ENCODE measurements at regions not wholly inside any gene's neighbourhood (a gene's known extent, or its start where the extent isn't known, plus 50 kb on each side); places are given as distances from the start of the nearest gene placed in this dataset.

DNA sequence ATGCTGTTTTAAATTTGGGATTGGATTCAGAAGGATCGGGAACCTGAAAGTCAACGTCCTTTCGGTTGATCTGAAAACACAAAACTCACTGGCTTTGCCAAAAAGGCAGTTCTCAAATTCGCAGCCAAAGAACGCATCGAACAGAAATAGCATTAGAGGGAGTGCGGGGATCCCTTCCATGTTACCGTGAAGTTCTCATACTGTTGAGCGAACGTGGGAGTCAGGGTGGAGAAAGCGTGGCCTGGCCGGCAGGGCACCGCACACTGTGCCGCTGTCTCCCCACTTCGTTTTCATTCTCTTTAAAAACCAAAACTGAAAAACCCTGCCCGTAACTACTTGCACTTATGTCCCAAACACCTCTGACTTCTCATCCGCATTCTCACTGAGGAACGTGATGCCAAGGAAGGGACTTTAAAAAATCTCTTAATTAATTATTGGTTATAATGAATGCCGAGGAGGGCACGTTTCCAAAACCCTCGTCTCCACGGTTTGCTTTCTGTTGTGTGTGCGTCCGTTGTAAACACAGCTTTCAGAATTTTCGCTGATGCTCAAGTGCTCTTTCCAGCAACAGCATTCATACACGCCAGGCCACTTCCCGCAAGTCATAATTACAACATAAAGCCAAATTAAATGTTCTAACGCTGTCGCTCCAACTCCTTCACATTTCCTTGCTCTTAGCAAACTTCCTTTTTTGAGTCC lies 60.9 kb upstream of the TWIST2 start:
- Mint-ChIP-seq H3K9me3 (ENCODE audit: unreplicated experiment) (no peaks in the 10 kb centered on the region), H3K36me3 (ENCODE audit: low read depth, unreplicated experiment) (no peaks in the 10 kb centered on the region), H3K4me1 (ENCODE audit: unreplicated experiment) (no peaks in the 10 kb centered on the region), H3K4me3 (ENCODE audit: unreplicated experiment) (no peak overlapping the region), H3K27me3 (ENCODE audit: unreplicated experiment) (no peaks in the 10 kb centered on the region), H3K27ac (ENCODE audit: unreplicated experiment) (no peak overlapping the region)
- TF ChIP-seq, protein P1, sequence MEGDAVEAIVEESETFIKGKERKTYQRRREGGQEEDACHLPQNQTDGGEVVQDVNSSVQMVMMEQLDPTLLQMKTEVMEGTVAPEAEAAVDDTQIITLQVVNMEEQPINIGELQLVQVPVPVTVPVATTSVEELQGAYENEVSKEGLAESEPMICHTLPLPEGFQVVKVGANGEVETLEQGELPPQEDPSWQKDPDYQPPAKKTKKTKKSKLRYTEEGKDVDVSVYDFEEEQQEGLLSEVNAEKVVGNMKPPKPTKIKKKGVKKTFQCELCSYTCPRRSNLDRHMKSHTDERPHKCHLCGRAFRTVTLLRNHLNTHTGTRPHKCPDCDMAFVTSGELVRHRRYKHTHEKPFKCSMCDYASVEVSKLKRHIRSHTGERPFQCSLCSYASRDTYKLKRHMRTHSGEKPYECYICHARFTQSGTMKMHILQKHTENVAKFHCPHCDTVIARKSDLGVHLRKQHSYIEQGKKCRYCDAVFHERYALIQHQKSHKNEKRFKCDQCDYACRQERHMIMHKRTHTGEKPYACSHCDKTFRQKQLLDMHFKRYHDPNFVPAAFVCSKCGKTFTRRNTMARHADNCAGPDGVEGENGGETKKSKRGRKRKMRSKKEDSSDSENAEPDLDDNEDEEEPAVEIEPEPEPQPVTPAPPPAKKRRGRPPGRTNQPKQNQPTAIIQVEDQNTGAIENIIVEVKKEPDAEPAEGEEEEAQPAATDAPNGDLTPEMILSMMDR (IDR thresholded peaks at IDR 0.05; ENCODE audit: unreplicated experiment) = no peak
- no peak for DNase-seq (ENCODE audit: low spot score)

DNA sequence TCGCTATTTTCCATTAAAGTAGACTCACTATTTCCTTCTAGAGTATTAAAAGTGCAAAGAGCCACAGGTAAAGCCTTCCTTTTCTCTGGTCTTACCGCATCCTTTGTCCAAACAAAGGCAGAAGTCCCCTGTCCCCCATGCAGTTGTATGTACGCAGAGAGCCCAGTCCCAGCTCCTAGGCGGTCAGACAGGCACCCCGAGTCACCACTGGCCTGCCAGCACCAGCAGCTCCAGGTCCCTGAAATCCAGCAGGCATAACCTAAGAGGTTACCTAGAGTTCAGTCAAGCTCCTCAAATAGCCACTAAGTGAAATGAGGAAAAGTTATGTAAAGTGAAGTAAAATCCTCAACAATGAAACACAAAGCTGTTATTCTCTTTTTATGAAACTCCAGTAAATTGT lies 60.4 kb upstream of the TWIST2 start:
- Mint-ChIP-seq H3K36me3 (ENCODE audit: low read depth, unreplicated experiment) (no peaks in the 10 kb centered on the region), H3K4me1 (ENCODE audit: unreplicated experiment) (no peaks in the 10 kb centered on the region), H3K27ac (ENCODE audit: unreplicated experiment) (no peak overlapping the region), H3K4me3 (ENCODE audit: unreplicated experiment) (no peak overlapping the region), H3K9me3 (ENCODE audit: unreplicated experiment) (no peaks in the 10 kb centered on the region), H3K27me3 (ENCODE audit: unreplicated experiment) (peaks cover under 1% of the 10 kb centered on the region)
- TF ChIP-seq, protein P1 (IDR thresholded peaks at IDR 0.05; ENCODE audit: unreplicated experiment) = no peak
- DNase-seq (ENCODE audit: low spot score) = no peak

DNA sequence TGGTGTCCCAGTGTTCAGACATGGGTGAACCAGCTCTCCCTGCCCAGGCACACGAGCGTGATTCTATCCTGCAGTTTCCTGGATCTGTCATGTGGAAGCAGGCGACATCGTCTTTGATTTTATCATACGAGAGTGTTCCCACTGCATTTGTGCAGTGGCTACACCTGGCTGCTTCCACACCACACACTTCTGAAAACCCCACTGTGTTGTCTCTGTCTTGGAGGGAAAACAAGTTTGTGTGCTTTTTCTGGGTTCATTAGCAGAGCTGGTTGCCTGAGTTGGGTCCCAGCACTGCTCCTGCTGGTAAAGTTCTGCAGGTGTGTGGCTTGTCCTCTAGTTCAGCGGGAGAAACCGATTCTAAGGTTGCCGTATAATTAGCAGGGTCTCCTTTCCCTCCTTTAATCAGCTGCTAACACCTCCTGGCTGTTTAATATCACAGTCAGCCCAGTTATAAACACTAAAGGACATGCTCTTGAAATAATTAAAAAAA lies 58.5 kb upstream of the TWIST2 start:
- no peaks in the 10 kb centered on the region for H3K9me3 Mint-ChIP-seq (ENCODE audit: unreplicated experiment)
- DNase-seq (ENCODE audit: low spot score) = no peak
- TF ChIP-seq, protein P1 (IDR thresholded peaks at IDR 0.05; ENCODE audit: unreplicated experiment) = no peak
- no peaks in the 10 kb centered on the region for H3K4me1 Mint-ChIP-seq (ENCODE audit: unreplicated experiment)
- H3K4me3 Mint-ChIP-seq (ENCODE audit: unreplicated experiment) = no peak overlapping the region
- H3K27me3 Mint-ChIP-seq (ENCODE audit: unreplicated experiment) = peaks cover 1% of the 10 kb centered on the region
- H3K27ac Mint-ChIP-seq (ENCODE audit: unreplicated experiment) = no peak overlapping the region
- no peaks in the 10 kb centered on the region for H3K36me3 Mint-ChIP-seq (ENCODE audit: low read depth, unreplicated experiment)

DNA sequence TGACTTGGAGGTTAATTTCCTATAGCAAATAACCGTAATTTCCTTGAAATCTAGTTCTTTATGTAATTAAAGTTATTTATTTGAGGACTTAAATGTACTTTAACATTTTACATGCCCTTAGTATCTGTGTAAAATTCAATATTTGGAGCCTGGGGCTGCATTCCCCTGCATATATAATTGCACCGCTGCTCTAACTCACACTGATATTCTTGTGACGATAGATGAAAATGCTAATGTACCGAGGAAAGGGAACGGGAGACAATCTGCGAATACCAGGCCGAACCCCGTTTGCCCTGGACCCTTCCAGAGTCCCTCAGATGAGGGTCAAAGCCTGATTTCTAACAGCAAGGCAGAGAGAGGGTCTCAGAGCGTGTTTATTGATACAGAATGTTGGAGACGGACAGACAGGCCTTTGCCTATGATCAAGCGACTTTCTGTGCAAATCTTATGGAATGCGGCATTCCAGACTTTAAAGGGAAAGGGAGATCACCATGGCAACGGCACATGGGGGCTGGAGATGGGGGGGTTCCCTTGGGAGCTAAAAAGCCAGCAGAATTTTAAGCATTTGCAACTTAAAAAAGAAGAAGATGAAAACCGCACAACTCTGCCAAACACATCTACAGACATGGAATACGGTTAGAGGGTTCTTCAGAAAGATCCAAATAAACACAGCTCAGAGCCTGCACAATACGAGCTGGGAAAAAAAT lies 57.6 kb upstream of the TWIST2 start:
- DNase-seq (ENCODE audit: low spot score) = no peak
- Mint-ChIP-seq H3K27ac (ENCODE audit: unreplicated experiment) (no peak overlapping the region), H3K36me3 (ENCODE audit: low read depth, unreplicated experiment) (no peaks in the 10 kb centered on the region), H3K27me3 (ENCODE audit: unreplicated experiment) (peaks cover 1% of the 10 kb centered on the region), H3K4me3 (ENCODE audit: unreplicated experiment) (no peak overlapping the region), H3K4me1 (ENCODE audit: unreplicated experiment) (no peaks in the 10 kb centered on the region), H3K9me3 (ENCODE audit: unreplicated experiment) (no peaks in the 10 kb centered on the region)
- TF ChIP-seq, protein P1 (IDR thresholded peaks at IDR 0.05; ENCODE audit: unreplicated experiment) = no peak

DNA sequence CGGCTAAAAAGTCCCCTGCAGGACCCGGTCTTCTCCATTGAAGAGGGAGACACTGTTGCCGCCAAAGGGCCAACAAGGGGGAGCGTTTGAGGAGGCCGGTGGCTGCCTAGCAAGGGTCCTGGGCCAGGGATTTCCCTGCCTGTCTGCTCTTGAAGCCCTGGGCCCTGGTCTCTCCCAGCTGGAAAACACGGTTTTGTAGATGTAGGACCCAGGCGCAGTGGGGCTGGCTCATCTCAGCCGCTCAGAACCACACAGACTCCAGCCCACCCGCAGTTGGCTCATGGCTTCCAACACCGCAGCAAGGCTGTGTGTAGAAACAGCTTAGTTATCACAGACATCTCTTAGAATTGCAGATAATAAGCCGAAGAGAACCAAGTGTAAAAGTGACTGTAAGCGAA lies 57.1 kb upstream of the TWIST2 start:
- TF ChIP-seq, protein P1 (IDR thresholded peaks at IDR 0.05; ENCODE audit: unreplicated experiment) = no peak
- H3K27me3 Mint-ChIP-seq (ENCODE audit: unreplicated experiment) = peaks cover 1% of the 10 kb centered on the region
- no peaks in the 10 kb centered on the region for H3K4me1 Mint-ChIP-seq (ENCODE audit: unreplicated experiment)
- H3K4me3 Mint-ChIP-seq (ENCODE audit: unreplicated experiment) = no peak overlapping the region
- no peak overlapping the region for H3K27ac Mint-ChIP-seq (ENCODE audit: unreplicated experiment)
- no peak for DNase-seq (ENCODE audit: low spot score)
- H3K9me3 Mint-ChIP-seq (ENCODE audit: unreplicated experiment) = no peaks in the 10 kb centered on the region
- no peaks in the 10 kb centered on the region for H3K36me3 Mint-ChIP-seq (ENCODE audit: low read depth, unreplicated experiment)

Data from endothelial cell (in vitro differentiated cells).